ENCODE measurements at regions not wholly inside any gene's neighbourhood (a gene's known extent, or its start where the extent isn't known, plus 50 kb on each side); places are given as distances from the start of the nearest gene placed in this dataset.

DNA sequence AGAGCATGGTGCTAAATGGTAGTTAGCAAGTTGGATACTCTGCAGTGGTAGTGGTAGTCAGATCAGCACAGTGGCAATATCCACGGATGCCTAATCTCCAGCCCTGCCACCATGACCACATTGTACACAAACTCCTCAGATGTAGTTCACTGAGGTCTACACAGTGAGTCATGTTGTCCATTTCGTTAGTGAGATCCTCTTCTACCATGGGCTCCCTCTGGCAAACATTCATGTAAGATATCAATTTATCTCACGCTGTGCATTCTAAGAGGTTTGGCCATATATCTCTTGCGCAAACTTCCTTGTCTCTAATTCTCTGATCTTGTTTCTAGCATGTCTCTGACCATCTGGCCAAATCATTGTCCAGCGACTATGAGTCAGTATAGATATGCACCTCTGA, 58.2 kb downstream of the POLR1D start:
- no peak overlapping the region for H3K4me2 ChIP-seq (ENCODE audit: insufficient read depth, low read length)
- DNase-seq (ENCODE audit: extremely low read depth in 1 of 4, low spot score in 3 of 4) (peak in 1 of 4 experiments; percentile 12), ATAC-seq (no peak), FAIRE-seq (no peak)
- H2AFZ ChIP-seq (ENCODE audit: low read depth, low read length), result no peak overlapping the region
- no peaks in the 10 kb centered on the region for H4K20me1 ChIP-seq (replicated peaks; ENCODE audit: control insufficient read depth, insufficient read depth, low read length)
- BruUV-seq (replicated peaks), result no TSS peak
- no peak overlapping the region for H3K4me3 ChIP-seq
- H3K27ac ChIP-seq (ENCODE audit: extremely low read depth, low read depth, low read length), result no peak overlapping the region
- ChIA-PET CTCF (ENCODE audit: low intra/inter-chr PET ratio) (no interaction called here), POLR2A (interaction anchor here (1.0 kb wide), 1 partner anchor 12 kb away, joined by 4 read pairs; no protein-coding TSS in a partner anchor)
- H3K79me2 ChIP-seq (ENCODE audit: control insufficient read depth, insufficient read depth, low read length), result no peaks in the 10 kb centered on the region
- no peaks in the 10 kb centered on the region for H3K9me1 ChIP-seq (ENCODE audit: control insufficient read depth, insufficient read depth, low read length)
- no peaks in the 10 kb centered on the region for H3K27me3 ChIP-seq (ENCODE audit: control insufficient read depth in 2 of 2, insufficient read depth in 2 of 2, low read length in 2 of 2)
- no peak overlapping the region for H3K9ac ChIP-seq (ENCODE audit: insufficient read depth in 1 of 2, low read depth in 2 of 2, low read length in 2 of 2)
- in situ Hi-C loops (cut with MboI), result no loop called here
- H3K4me1 ChIP-seq (replicated peaks in 1 of 2; ENCODE audit: control insufficient read depth in 2 of 2, insufficient read depth in 2 of 2, low read length in 2 of 2), result peaks cover 0 to 11% of the 10 kb centered on the region in 2 experiments; a peak in 2 of 5 replicates
- intact Hi-C loops (cut with micrococcal nuclease), result no loop called here
- WGBS (ENCODE audit: insufficient coverage, low coverage, missing lambda C conversion rate), result 0% methylated on average over 5 of the region's 5 CpGs
- H3K36me3 ChIP-seq (ENCODE audit: control insufficient read depth, insufficient read depth, low read length), result no peaks in the 10 kb centered on the region
- no peaks in the 10 kb centered on the region for H3K9me3 ChIP-seq (replicated peaks; ENCODE audit: control insufficient read depth, insufficient read depth, low read depth, low read length)
- TF ChIP-seq ZNF311 (CRISPR knock-in tag; IDR thresholded peaks at IDR 0.05), result no peak
- no peak for TF ChIP-seq KAT8 (IDR thresholded peaks at IDR 0.05; ENCODE audit: low read depth)
- TF ChIP-seq DPF2 (IDR thresholded peaks at IDR 0.05), result no peak
- TF ChIP-seq ZNF23 (CRISPR knock-in tag; IDR thresholded peaks at IDR 0.05), result no peak
- no peak for TF ChIP-seq ZSCAN32 (CRISPR knock-in tag; IDR thresholded peaks at IDR 0.05)
- TF ChIP-seq FOXM1 (IDR thresholded peaks at IDR 0.05; ENCODE audit: low read depth), result no peak
- TF ChIP-seq FOXM1 (CRISPR knock-in tag; IDR thresholded peaks at IDR 0.05; ENCODE audit: low read depth), result no peak
- no peak for TF ChIP-seq MYC (IDR thresholded peaks at IDR 0.05; ENCODE audit: low read depth, low read length)
- TF ChIP-seq MYC (CRISPR knock-in tag; IDR thresholded peaks at IDR 0.05; ENCODE audit: borderline replicate concordance, low read depth), result no peak
- TF ChIP-seq, protein P1, sequence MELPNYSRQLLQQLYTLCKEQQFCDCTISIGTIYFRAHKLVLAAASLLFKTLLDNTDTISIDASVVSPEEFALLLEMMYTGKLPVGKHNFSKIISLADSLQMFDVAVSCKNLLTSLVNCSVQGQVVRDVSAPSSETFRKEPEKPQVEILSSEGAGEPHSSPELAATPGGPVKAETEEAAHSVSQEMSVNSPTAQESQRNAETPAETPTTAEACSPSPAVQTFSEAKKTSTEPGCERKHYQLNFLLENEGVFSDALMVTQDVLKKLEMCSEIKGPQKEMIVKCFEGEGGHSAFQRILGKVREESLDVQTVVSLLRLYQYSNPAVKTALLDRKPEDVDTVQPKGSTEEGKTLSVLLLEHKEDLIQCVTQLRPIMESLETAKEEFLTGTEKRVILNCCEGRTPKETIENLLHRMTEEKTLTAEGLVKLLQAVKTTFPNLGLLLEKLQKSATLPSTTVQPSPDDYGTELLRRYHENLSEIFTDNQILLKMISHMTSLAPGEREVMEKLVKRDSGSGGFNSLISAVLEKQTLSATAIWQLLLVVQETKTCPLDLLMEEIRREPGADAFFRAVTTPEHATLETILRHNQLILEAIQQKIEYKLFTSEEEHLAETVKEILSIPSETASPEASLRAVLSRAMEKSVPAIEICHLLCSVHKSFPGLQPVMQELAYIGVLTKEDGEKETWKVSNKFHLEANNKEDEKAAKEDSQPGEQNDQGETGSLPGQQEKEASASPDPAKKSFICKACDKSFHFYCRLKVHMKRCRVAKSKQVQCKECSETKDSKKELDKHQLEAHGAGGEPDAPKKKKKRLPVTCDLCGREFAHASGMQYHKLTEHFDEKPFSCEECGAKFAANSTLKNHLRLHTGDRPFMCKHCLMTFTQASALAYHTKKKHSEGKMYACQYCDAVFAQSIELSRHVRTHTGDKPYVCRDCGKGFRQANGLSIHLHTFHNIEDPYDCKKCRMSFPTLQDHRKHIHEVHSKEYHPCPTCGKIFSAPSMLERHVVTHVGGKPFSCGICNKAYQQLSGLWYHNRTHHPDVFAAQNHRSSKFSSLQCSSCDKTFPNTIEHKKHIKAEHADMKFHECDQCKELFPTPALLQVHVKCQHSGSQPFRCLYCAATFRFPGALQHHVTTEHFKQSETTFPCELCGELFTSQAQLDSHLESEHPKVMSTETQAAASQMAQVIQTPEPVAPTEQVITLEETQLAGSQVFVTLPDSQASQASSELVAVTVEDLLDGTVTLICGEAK (IDR thresholded peaks at IDR 0.05), result no peak
- TF ChIP-seq, protein P1 (CRISPR knock-in tag; IDR thresholded peaks at IDR 0.05), result no peak
- peak; percentile 43 for TF ChIP-seq CBFA2T2 (conservative IDR thresholded peaks at IDR 0.05)
- TF ChIP-seq ADNP (tag; IDR thresholded peaks at IDR 0.05), result no peak
- TF ChIP-seq TBL1XR1 (IDR thresholded peaks at IDR 0.05; ENCODE audit: low read length in 2 of 2), result no peak
- TF ChIP-seq, protein P2, sequence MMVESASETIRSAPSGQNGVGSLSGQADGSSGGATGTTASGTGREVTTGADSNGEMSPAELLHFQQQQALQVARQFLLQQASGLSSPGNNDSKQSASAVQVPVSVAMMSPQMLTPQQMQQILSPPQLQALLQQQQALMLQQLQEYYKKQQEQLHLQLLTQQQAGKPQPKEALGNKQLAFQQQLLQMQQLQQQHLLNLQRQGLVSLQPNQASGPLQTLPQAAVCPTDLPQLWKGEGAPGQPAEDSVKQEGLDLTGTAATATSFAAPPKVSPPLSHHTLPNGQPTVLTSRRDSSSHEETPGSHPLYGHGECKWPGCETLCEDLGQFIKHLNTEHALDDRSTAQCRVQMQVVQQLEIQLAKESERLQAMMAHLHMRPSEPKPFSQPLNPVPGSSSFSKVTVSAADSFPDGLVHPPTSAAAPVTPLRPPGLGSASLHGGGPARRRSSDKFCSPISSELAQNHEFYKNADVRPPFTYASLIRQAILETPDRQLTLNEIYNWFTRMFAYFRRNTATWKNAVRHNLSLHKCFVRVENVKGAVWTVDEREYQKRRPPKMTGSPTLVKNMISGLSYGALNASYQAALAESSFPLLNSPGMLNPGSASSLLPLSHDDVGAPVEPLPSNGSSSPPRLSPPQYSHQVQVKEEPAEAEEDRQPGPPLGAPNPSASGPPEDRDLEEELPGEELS (CRISPR knock-in tag; IDR thresholded peaks at IDR 0.05; ENCODE audit: borderline replicate concordance), result no peak
